ENCODE measurements at regions not wholly inside any gene's neighbourhood (a gene's known extent, or its start where the extent isn't known, plus 50 kb on each side); places are given as distances from the start of the nearest gene placed in this dataset.

GRCh38 chr11:134710861-134711407 lies 298.9 kb upstream of the B3GAT1 start:
- Histone ChIP-seq H2AFZ (ENCODE audit: low read length) (no peak overlapping the region), H3K79me2 (ENCODE audit: insufficient read depth, low read length) (no peaks in the 10 kb centered on the region), H3K27ac (ENCODE audit: extremely low read length, insufficient read depth, low read length) (no peak overlapping the region), H3K4me1 (ENCODE audit: insufficient read depth, low read length) (no peaks in the 10 kb centered on the region), H3K9ac (ENCODE audit: insufficient read depth, low read depth, low read length) (no peak overlapping the region), H3K4me2 (ENCODE audit: low read depth, low read length) (no peak overlapping the region), H3K9me3 (ENCODE audit: low read length) (no peaks in the 10 kb centered on the region), H3K27me3 (ENCODE audit: control insufficient read depth in 1 of 2, insufficient read depth in 2 of 2, low read length in 2 of 2) (peaks cover 2 to 5% of the 10 kb centered on the region in 2 experiments; a peak in 3 of 5 replicates), H4K20me1 (ENCODE audit: insufficient read depth, low read length) (no peaks in the 10 kb centered on the region), H3K36me3 (replicated peaks in 1 of 2; ENCODE audit: control insufficient read depth in 1 of 2, insufficient read depth in 2 of 2, low read length in 2 of 2) (no peaks in the 10 kb centered on the region), H3K4me3 (replicated peaks in 1 of 3; ENCODE audit: insufficient read depth in 1 of 3, low read depth in 2 of 3, low read length in 3 of 3) (no peak overlapping the region)
- intact Hi-C loops (cut with micrococcal nuclease; ENCODE audit: unreplicated experiment), result no loop called here
- ChIA-PET CTCF (ENCODE audit: low intra/inter-chr PET ratio, low total read pairs) (no interaction called here), POLR2A (no interaction called here)
- ATAC-seq, result no peak
- in situ Hi-C loops (cut with HindIII; ENCODE audit: extremely low pct_ligation_motif_present, low pct_unique_long_range_greater_than_20kb), result no loop called here
- TF ChIP-seq ZBTB34 (CRISPR knock-in tag; IDR thresholded peaks at IDR 0.05), result no peak
- TF ChIP-seq THAP8 (CRISPR knock-in tag; IDR thresholded peaks at IDR 0.05; ENCODE audit: borderline replicate concordance), result no peak
- no peak for TF ChIP-seq KLF9 (CRISPR knock-in tag; IDR thresholded peaks at IDR 0.05; ENCODE audit: low read depth)
- no peak for TF ChIP-seq ADNP (CRISPR knock-in tag; IDR thresholded peaks at IDR 0.05)
- no peak for TF ChIP-seq PAXIP1 (CRISPR knock-in tag; conservative IDR thresholded peaks at IDR 0.05)
- TF ChIP-seq ZNF615 (CRISPR knock-in tag; IDR thresholded peaks at IDR 0.05; ENCODE audit: borderline replicate concordance), result no peak
- no peak for TF ChIP-seq SNAPC2 (CRISPR knock-in tag; IDR thresholded peaks at IDR 0.05)
- no peak for TF ChIP-seq ZBED4 (CRISPR knock-in tag; IDR thresholded peaks at IDR 0.05; ENCODE audit: borderline replicate concordance)
- TF ChIP-seq MTA3 (CRISPR knock-in tag; IDR thresholded peaks at IDR 0.05), result no peak
- TF ChIP-seq TRIM22 (IDR thresholded peaks at IDR 0.05), result no peak
- TF ChIP-seq ZNF670 (CRISPR knock-in tag; IDR thresholded peaks at IDR 0.05; ENCODE audit: borderline replicate concordance), result no peak
- TF ChIP-seq ZNF557 (CRISPR knock-in tag; IDR thresholded peaks at IDR 0.05), result no peak
- no peak for TF ChIP-seq ZNF510 (CRISPR knock-in tag; IDR thresholded peaks at IDR 0.05; ENCODE audit: low read depth)
- no peak for FAIRE-seq
- BruUV-seq (replicated peaks), result no TSS peak
- no peak for DNase-seq (ENCODE audit: low spot score)
- 20% methylated on average over 4 of the region's 4 CpGs for WGBS (ENCODE audit: low lambda C conversion rate)
